GM18907 (cell line): ENCODE measurements at regions not wholly inside any gene's neighbourhood (a gene's known extent, or its start where the extent isn't known, plus 50 kb on each side); places are given as distances from the start of the nearest gene placed in this dataset.
"Not testable (repeated sequence)": the region's sequence is repeated elsewhere in the genome, so short reads cannot be mapped to it uniquely, and the experiment has no call there.

Source experiments
- ATAC-seq: cut with Tn5 transposase; IDR thresholded peaks from one replicate; pipeline ENCODE4 v1.9.1; 2021; ENCODE audit warnings: mild to moderate bottlenecking, moderate library complexity; ENCODE audit not compliant: unreplicated experiment

DNA sequence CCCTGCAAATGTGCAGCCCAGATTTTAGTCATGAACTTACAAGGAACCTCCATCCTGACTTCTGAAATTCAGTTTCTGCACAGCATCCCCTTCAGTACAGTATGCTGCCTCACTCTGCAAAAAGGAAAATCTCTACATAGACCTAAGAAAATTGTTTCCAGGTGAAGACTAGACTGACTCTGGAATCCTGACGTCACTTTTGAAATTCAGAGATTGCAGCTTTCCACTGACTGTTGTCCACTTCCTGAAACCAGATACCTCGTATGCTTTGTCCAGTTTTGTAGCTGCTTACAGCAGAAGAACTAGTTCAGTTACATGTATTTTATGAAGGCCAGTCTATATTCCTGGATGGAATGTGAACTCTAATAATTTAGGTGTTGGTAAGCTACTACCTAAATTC is 629.3 kb upstream of the ST8SIA4 start:
- no peak for ATAC-seq

- no peak for ATAC-seq
Measured at GRCh38 chr5:101531026-101531425, 627.9 kb upstream of the ST8SIA4 start.

DNA sequence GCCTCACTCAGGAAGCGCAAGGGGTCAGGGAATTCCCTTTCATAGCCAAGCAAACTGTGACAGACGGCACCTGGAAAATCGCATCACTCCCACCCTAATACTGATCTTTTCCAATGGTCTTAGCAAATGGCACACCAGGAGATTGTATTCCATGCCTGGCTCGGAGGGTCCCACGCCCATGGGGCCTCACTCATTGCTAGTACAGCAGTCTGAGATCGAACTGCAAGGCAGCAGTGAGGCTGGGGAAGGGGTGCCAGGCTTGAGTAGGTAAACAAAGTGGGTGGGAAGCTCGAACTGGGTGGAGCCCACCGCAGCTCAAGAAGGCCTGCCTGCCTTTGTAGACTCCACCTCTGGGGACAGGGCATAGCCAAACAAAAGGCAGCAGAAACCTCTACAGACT is 626.0 kb upstream of the ST8SIA4 start:
- ATAC-seq: not testable (repeated sequence)

GRCh38 chr5:101520417-101520816 is 617.3 kb upstream of the ST8SIA4 start:
- no peak for ATAC-seq

GRCh38 chr5:101517795-101518194 is 614.7 kb upstream of the ST8SIA4 start:
- no peak for ATAC-seq

DNA sequence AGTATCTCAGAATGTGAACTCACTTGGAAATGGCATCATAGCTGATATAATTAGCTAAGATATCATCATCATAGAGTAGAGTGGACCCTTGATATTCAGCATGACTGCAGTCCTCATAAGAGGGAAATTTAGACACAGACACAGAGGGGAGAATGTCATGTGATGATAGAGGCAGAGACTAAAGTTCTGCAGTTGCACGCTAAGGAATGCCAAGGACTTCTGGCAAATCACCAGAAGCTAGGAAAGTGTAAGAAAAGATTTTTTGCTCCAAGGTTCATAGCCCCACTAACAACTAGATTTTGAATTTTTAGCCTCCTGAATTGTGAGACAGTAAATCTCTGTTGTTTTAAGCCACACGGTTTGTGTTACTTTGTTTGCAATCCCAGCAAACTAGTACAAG is 612.6 kb upstream of the ST8SIA4 start:
- no peak for ATAC-seq

- no peak for ATAC-seq
Measured at GRCh38 chr5:101505891-101506570, 602.9 kb upstream of the ST8SIA4 start.

- no peak for ATAC-seq
Measured at GRCh38 chr5:101482931-101483330, 579.8 kb upstream of the ST8SIA4 start.

DNA sequence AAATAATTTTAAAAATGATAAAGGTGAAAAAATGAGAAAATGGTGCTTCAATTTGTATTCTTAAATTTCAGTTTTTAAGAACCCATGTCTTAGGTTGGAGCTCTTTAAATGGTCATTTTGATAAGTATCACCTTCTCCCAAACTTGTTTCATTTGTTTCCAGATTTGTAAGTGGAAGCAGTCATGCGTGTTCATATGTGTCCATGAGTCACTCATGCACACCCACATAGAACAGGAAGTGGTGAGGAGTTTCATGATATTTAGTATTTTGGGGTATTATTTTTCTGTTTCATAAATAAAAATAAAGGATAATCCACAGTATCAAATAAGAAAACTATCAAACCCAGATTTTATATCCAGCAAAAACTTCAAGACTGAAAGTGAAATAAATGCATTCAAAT is 570.4 kb upstream of the ST8SIA4 start:
- ATAC-seq: no peak

DNA sequence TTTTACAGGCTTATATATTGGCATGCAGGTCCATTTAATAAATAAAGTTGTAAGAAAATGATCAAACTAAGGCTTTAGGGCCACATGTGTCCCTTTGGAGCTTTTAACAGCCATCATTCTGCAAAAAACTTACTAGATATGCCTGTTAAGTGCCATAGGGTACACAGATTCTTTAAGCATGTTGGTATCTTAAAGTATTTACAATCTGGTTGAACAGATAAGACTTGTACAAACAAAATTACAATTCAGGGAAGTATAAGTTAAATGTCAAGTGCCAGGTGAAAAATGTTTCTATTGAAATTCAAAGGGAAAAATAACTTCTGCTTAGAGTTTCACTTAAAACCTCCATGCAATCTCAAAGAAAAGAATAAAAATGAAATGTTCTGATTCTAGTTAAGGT is 558.4 kb upstream of the ST8SIA4 start:
- no peak for ATAC-seq

DNA sequence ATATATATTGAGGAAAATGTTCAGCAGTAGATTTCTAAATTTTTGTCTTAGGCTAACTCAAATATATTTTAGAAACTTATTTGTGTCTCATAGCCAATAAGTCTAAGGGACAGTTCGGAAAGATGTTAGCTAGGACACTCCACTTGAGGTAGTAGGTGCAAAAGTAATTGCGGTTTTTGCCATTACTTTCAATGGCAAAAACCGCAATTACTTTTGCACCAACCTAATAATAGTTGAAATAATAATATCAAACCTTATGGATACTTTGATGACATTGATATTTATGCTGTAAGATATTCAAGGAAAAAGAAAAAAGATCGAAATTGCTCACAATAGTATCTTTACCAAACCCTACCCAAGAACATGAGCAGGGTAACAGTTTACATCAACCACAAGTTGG is 555.5 kb upstream of the ST8SIA4 start:
- no peak for ATAC-seq

GRCh38 chr5:101455851-101456250 is 552.8 kb upstream of the ST8SIA4 start:
- ATAC-seq: no peak

DNA sequence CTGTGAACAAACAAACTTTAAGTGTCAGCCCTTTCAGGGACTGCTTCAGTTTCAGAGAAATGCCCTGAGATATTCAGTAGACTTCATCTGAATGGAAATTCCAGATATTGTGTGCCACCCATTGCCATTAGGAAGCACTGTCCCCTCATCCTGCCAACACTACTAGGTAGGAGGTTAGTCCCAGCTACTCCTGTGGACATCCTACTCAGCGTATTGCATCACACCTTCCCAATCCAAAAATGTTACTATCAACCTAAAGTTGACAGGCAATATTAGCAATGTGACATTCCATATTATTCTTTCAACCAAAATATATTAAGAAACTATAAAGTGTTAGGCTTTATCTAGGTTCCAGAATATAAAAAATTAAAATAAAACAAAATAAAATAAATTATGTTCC is 552.0 kb upstream of the ST8SIA4 start:
- ATAC-seq: no peak

GRCh38 chr5:101442281-101442680 is 539.2 kb upstream of the ST8SIA4 start:
- not testable (repeated sequence) for ATAC-seq

DNA sequence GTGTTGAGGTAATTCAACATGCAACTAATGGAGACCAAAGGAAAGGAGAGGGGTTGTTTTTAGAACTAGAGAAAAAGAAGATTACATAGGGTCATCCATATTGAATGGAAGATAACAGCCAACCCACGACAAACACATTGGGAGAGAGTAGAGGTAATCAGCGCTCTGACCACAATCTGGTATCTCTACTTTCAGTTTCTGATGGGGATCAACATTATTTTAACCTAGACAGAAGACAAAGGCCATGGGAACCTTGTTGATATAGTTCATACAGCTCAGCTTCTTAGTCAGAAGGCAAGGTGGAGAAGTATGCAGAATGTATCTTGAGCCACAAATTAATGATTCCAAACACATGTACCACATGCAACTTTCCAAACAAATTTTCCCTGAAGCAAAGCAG is 537.1 kb upstream of the ST8SIA4 start:
- ATAC-seq: no peak

GRCh38 chr5:101437351-101437750 is 534.3 kb upstream of the ST8SIA4 start:
- no peak for ATAC-seq

DNA sequence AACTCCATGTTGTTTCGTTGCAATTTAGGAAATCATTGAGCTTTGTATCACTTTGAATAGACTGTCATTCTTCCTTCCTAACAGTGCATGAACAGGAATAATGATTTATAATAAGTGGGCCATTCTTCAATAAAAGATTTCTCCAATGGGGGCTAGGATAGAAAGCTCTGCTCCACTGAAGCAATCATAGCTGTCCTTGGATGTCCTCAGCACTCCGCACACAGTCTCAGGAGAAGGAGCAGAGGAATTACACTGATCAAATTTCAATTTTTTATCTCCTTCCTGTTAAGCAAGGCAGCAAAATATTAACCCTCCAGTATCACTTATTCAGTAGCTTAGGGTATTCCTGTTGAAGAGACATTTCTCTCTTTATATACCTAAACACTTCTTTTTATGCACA is 532.7 kb upstream of the ST8SIA4 start:
- ATAC-seq: no peak

GRCh38 chr5:101431201-101431600 is 528.1 kb upstream of the ST8SIA4 start:
- no peak for ATAC-seq

- no peak for ATAC-seq
Measured at GRCh38 chr5:101430551-101430950, 527.5 kb upstream of the ST8SIA4 start.

GRCh38 chr5:101429241-101429640 is 526.2 kb upstream of the ST8SIA4 start:
- ATAC-seq: no peak

DNA sequence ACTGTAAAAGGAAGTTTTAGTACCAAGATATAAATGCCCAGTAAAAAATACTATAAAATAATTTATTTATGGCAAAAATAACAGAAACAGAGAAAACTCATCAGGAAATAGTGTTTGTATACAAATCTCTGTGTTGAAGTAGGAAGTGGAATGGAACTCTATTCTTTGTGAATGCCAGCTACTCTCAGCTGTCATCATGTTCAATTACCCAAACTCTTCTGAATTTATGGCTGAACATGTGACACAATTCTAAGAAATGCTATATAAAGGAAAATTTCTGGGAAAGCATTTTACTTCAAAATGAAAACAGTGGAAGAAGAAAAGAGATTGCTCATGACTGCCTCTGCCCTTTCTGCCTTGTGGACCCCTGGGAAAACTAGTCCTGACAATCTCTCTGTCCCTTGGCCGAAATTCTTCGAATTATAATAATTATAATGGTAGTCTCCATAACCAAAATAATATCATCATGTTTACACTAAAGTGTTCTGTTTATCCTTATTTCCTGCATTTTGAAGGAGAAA is 522.3 kb upstream of the ST8SIA4 start:
- ATAC-seq: no peak

DNA sequence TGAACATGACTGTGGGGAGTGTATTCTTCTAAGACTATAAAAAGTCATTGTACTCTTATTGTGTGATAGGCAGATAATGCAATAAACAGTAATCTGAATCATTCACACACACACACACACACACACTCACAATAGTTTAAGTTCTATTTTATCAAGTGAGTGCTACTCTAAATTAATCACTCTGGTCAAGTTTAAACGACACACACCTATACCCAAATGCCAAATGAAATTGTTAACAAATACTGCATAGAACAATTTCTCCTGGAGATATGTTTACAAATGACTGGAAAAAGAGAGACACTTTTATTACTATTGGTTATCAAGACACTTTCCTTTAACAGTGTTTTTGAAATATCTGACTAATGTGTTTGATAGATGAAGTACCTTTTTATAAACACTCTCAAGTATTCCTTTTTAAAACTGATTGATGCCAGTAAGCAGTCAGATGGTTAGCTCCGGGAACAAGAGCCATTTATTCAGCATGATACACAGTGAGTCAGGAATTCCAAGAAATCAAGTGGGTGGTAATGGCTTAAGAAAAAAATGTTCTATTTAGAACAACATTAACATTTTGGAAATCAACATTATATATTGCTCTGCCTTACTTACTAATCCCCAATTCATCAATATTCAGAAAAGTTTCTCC is 521.6 kb upstream of the ST8SIA4 start:
- no peak for ATAC-seq

DNA sequence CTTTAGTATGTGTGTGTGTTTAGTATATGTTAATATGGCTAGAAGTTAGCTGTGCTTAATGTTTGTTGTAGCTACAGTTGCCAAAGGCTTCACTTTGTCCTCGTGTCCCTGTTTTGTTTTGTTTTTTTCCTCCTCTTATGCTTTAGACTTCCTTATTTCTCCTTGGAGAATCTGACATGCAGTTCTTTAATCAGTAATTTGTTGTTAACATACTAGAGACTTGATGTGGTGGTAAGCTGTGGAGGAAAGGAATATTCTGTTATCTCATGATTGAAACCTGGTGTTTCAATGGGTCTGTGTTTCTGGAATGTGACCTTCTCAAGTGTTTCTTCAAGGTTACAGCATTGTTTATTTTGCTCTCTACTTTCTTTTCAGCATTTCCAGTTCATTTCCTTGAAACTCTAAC is 515.6 kb upstream of the ST8SIA4 start:
- no peak for ATAC-seq
